MM.1S (cell line): ENCODE measurements at regions not wholly inside any gene's neighbourhood (a gene's known extent, or its start where the extent isn't known, plus 50 kb on each side); places are given as distances from the start of the nearest gene placed in this dataset.

Experiments
- DNase-seq: peaks from one replicate; pipeline ENCODE4 v3.0.0-alpha.2; 2015
- H2AFZ ChIP-seq: fragments of 300-600 bp; sonication (generic); 2 replicates; pipeline ENCODE4 v1.6.0; 2016; ENCODE audit warnings: antibody characterized with exemption, low read length
- H3F3A ChIP-seq: fragments of 300-600 bp; sonication (generic); 2 replicates; pipeline ENCODE4 v1.6.1; 2016; ENCODE audit warnings: mild to moderate bottlenecking, antibody characterized with exemption, low read length, moderate library complexity, mixed read lengths; ENCODE audit not compliant: insufficient read depth
- H3K27ac ChIP-seq: fragments of 300-600 bp; sonication (generic); 2 replicates; pipeline ENCODE4 v1.5.1; 2016; ENCODE audit warnings: mild to moderate bottlenecking, low read length
- H3K27me3 ChIP-seq: fragments of 300-600 bp; sonication (generic); replicated peaks from 2 replicates; pipeline ENCODE4 v1.6.0; 2016; ENCODE audit warnings: low read length; ENCODE audit not compliant: insufficient read depth
- H3K36me3 ChIP-seq: fragments of 300-600 bp; sonication (generic); replicated peaks from 2 replicates; pipeline ENCODE4 v1.6.1; 2016; ENCODE audit warnings: mild to moderate bottlenecking, low read length, mixed read lengths; ENCODE audit not compliant: insufficient read depth
- H3K4me1 ChIP-seq: fragments of 300-600 bp; sonication (generic); 2 replicates; pipeline ENCODE4 v1.6.1; 2016; ENCODE audit warnings: low read length, mixed read lengths
- H3K4me2 ChIP-seq: fragments of 300-600 bp; sonication (generic); 2 replicates; pipeline ENCODE4 v1.6.0; 2016; ENCODE audit warnings: low read depth, low read length
- H3K4me3 ChIP-seq: fragments of 300-600 bp; sonication (generic); 2 replicates; pipeline ENCODE4 v1.5.1; 2016; ENCODE audit warnings: low read length, mixed read lengths
- H3K79me2 ChIP-seq: fragments of 300-600 bp; sonication (generic); 2 replicates; pipeline ENCODE4 v1.6.1; 2016; ENCODE audit warnings: mixed run types, low read length, mixed read lengths
- H3K9ac ChIP-seq: fragments of 300-600 bp; sonication (generic); 2 replicates; pipeline ENCODE4 v1.6.1; 2016; ENCODE audit warnings: low read length, mixed read lengths
- H3K9me2 ChIP-seq: fragments of 300-600 bp; sonication (generic); replicated peaks from 2 replicates; pipeline ENCODE4 v1.6.1; 2016; ENCODE audit warnings: mild to moderate bottlenecking, low read length, mixed read lengths; ENCODE audit not compliant: insufficient read depth
- H3K9me3 ChIP-seq: fragments of 300-600 bp; sonication (generic); replicated peaks from 2 replicates; pipeline ENCODE4 v1.6.1; 2016; ENCODE audit warnings: mild to moderate bottlenecking, low read length, mixed read lengths; ENCODE audit not compliant: insufficient read depth
- H4K20me1 ChIP-seq: fragments of 300-600 bp; sonication (generic); 2 replicates; pipeline ENCODE4 v1.6.1; 2016; ENCODE audit warnings: mild to moderate bottlenecking, low read length, moderate library complexity, mixed read lengths; ENCODE audit not compliant: insufficient read depth
- CTCF ChIP-seq: fragments of 300-600 bp; sonication (generic); IDR thresholded peaks from 2 replicates; pipeline ENCODE4 v1.5.1; 2016; ENCODE audit warnings: antibody characterized with exemption, low read length, mixed read lengths
- EZH2 ChIP-seq: fragments of 300-600 bp; sonication (generic); optimal IDR thresholded peaks from 2 replicates; pipeline ENCODE3; 2017; ENCODE audit warnings: low read depth, mild to moderate bottlenecking, antibody characterized with exemption, low read length, mixed read lengths
- EZH2phosphoT487 ChIP-seq: fragments of 300-600 bp; sonication (generic); IDR thresholded peaks from 2 replicates; pipeline ENCODE4 v1.6.1; 2018; ENCODE audit warnings: antibody characterized with exemption, low read length

- H3F3A ChIP-seq: no peaks in the 10 kb centered on the region
- H3K36me3 ChIP-seq: no peaks in the 10 kb centered on the region
- H2AFZ ChIP-seq: no peak overlapping the region
- H3K4me1 ChIP-seq: peaks cover 8% of the 10 kb centered on the region
- H3K4me3 ChIP-seq: no peak overlapping the region
- TF ChIP-seq CTCF (no peak), EZH2 (no peak), EZH2phosphoT487 (no peak)
- H3K79me2 ChIP-seq: no peaks in the 10 kb centered on the region
- no peak overlapping the region for H3K27ac ChIP-seq
- H3K27me3 ChIP-seq: no peaks in the 10 kb centered on the region
- H3K9me3 ChIP-seq: no peaks in the 10 kb centered on the region
- H3K4me2 ChIP-seq: peak overlapping the region; percentile 4
- DNase-seq: peak; percentile 39
- no peaks in the 10 kb centered on the region for H4K20me1 ChIP-seq
- no peak overlapping the region for H3K9ac ChIP-seq
- no peaks in the 10 kb centered on the region for H3K9me2 ChIP-seq
Measured at GRCh38 chr1:198903203-198903602, 264.4 kb downstream of the PTPRC start.

GRCh38 chr1:198903621-198904020, 264.8 kb downstream of the PTPRC start:
- Histone ChIP-seq H4K20me1 (no peaks in the 10 kb centered on the region), H3K4me2 (peak overlapping the region; percentile 4; the same call in 1 of the 2 replicates), H2AFZ (no peak overlapping the region), H3K9me2 (no peaks in the 10 kb centered on the region), H3K27ac (no peak overlapping the region), H3K27me3 (no peaks in the 10 kb centered on the region), H3F3A (no peaks in the 10 kb centered on the region), H3K4me3 (no peak overlapping the region), H3K9me3 (no peaks in the 10 kb centered on the region), H3K4me1 (peaks cover 8% of the 10 kb centered on the region), H3K9ac (no peak overlapping the region), H3K79me2 (no peaks in the 10 kb centered on the region), H3K36me3 (no peaks in the 10 kb centered on the region)
- no peak for DNase-seq
- no peak for TF ChIP-seq EZH2

- H3K27ac ChIP-seq: no peak overlapping the region
- H3F3A ChIP-seq: no peaks in the 10 kb centered on the region
- no peaks in the 10 kb centered on the region for H3K9me2 ChIP-seq
- H3K9ac ChIP-seq: no peak overlapping the region
- peaks cover 8% of the 10 kb centered on the region for H3K4me1 ChIP-seq
- H3K27me3 ChIP-seq: no peaks in the 10 kb centered on the region
- no peaks in the 10 kb centered on the region for H3K9me3 ChIP-seq
- H3K36me3 ChIP-seq: no peaks in the 10 kb centered on the region
- no peak for DNase-seq
- H3K79me2 ChIP-seq: no peaks in the 10 kb centered on the region
- TF ChIP-seq CTCF (no peak), EZH2phosphoT487 (no peak), EZH2 (no peak)
- no peak overlapping the region for H3K4me3 ChIP-seq
- H2AFZ ChIP-seq: no peak overlapping the region
- peak overlapping the region; percentile 4; the same call in 1 of the 2 replicates for H3K4me2 ChIP-seq
- H4K20me1 ChIP-seq: no peaks in the 10 kb centered on the region
Measured at GRCh38 chr1:198904321-198904720, 265.5 kb downstream of the PTPRC start.

- Histone ChIP-seq H3K9me2 (no peaks in the 10 kb centered on the region), H3K4me3 (no peak overlapping the region), H3F3A (no peaks in the 10 kb centered on the region), H4K20me1 (no peaks in the 10 kb centered on the region), H3K36me3 (no peaks in the 10 kb centered on the region), H3K79me2 (no peaks in the 10 kb centered on the region), H3K4me2 (no peak overlapping the region), H2AFZ (no peak overlapping the region), H3K4me1 (peaks cover 8% of the 10 kb centered on the region), H3K27ac (no peak overlapping the region), H3K27me3 (no peaks in the 10 kb centered on the region), H3K9me3 (no peaks in the 10 kb centered on the region), H3K9ac (no peak overlapping the region)
- DNase-seq: no peak
- TF ChIP-seq CTCF (no peak), EZH2phosphoT487 (no peak), EZH2 (no peak)
Measured at GRCh38 chr1:198906739-198907422, 268.0 kb downstream of the PTPRC start.
